HEK293 (cell line): ENCODE measurements at regions not wholly inside any gene's neighbourhood (a gene's known extent, or its start where the extent isn't known, plus 50 kb on each side); places are given as distances from the start of the nearest gene placed in this dataset.
A peak's percentile ranks its signal among the peaks of the same experiment; 100 is the strongest.

ENCODE experiments used
- CTCF ChIA-PET: fragments of 350-600 bp; formaldehyde crosslinking; extraction: SDS; loops from one replicate; lab custom pipeline; 2021; ENCODE audit warnings: antibody characterized with exemption; lab: Yijun Ruan, JAX
- POLR2A ChIA-PET: fragments of 300-600 bp; formaldehyde crosslinking; extraction: SDS; loops from one replicate; lab custom pipeline; 2020; ENCODE audit warnings: antibody characterized with exemption, inconsistent platforms; lab: Yijun Ruan, JAX
- H3K27ac ChIP-seq: fragments of 200-500 bp; sonication (Bioruptor generic); 2 replicates; pipeline ENCODE4 v1.5.1; 2014; ENCODE audit warnings: low read depth, low read length, control low read depth, inconsistent platforms; ENCODE audit errors: extremely low read depth
- H3K36me3 ChIP-seq, 2 experiments: fragments of 200-500 bp in 1 of 2; sonication (Bioruptor generic) in 1 of 2; 1 replicate in 1 of 2; 2 replicates in 1 of 2; pipeline ENCODE4 v1.5.1; 2014 to 2017; ENCODE audit warnings: inconsistent platforms in 2 of 2, low read length in 2 of 2; ENCODE audit not compliant: control insufficient read depth in 2 of 2, insufficient read depth in 1 of 2
- H3K4me1 ChIP-seq: fragments of 200-500 bp; sonication (Bioruptor generic); 2 replicates; pipeline ENCODE4 v1.5.1; 2014; ENCODE audit warnings: mild to moderate bottlenecking, low read length, inconsistent platforms; ENCODE audit not compliant: control insufficient read depth, insufficient read depth
- H3K4me3 ChIP-seq: 2 replicates; pipeline ENCODE4 v1.5.1; 2011; ENCODE audit warnings: low read depth, mild to moderate bottlenecking, control low read depth, low read length, moderate library complexity
- H3K9me3 ChIP-seq: fragments of 200-500 bp; sonication (Bioruptor generic); 2 replicates; pipeline ENCODE4 v1.5.1; 2014; ENCODE audit warnings: low read depth, low read length, inconsistent platforms; ENCODE audit not compliant: control insufficient read depth, insufficient read depth
- FEZF1 ChIP-seq: fragments of 450-650 bp; formaldehyde crosslinking; IDR thresholded peaks from 2 replicates; pipeline ENCODE4 v1.5.1; 2016; ENCODE audit warnings: missing biosample characterization, missing genetic modification characterization
- OSR2 ChIP-seq: fragments of 450-650 bp; formaldehyde crosslinking; IDR thresholded peaks from 2 replicates; pipeline ENCODE4 v1.5.1; 2016; ENCODE audit warnings: missing biosample characterization, missing genetic modification characterization
- TRIM28 ChIP-seq: IDR thresholded peaks from 2 replicates; pipeline ENCODE4 v1.6.1; 2011; ENCODE audit warnings: low read length, control low read depth, borderline replicate concordance
- WT1 ChIP-seq: fragments of 450-650 bp; formaldehyde crosslinking; IDR thresholded peaks from 2 replicates; pipeline ENCODE4 v1.5.1; 2016; ENCODE audit warnings: missing biosample characterization, missing genetic modification characterization
- ZFP69B ChIP-seq: fragments of 450-650 bp; formaldehyde crosslinking; IDR thresholded peaks from 2 replicates; pipeline ENCODE4 v1.5.1; 2016; ENCODE audit warnings: missing biosample characterization, missing genetic modification characterization
- ZIC2 ChIP-seq: fragments of 450-650 bp; formaldehyde crosslinking; IDR thresholded peaks from 2 replicates; pipeline ENCODE4 v1.5.1; 2016; ENCODE audit warnings: missing biosample characterization, missing genetic modification characterization
- ZNF114 ChIP-seq: fragments of 450-650 bp; formaldehyde crosslinking; IDR thresholded peaks from 2 replicates; pipeline ENCODE4 v1.5.0; 2017; ENCODE audit warnings: missing biosample characterization, missing genetic modification characterization
- ZNF280D ChIP-seq: fragments of 450-650 bp; formaldehyde crosslinking; IDR thresholded peaks from 2 replicates; pipeline ENCODE4 v1.5.1; 2016; ENCODE audit warnings: missing biosample characterization, missing genetic modification characterization
- ZNF311 ChIP-seq: fragments of 450-650 bp; formaldehyde crosslinking; IDR thresholded peaks from 2 replicates; pipeline ENCODE4 v1.5.1; 2017; ENCODE audit warnings: missing biosample characterization, missing genetic modification characterization, borderline replicate concordance
- ZNF324 ChIP-seq: fragments of 450-650 bp; formaldehyde crosslinking; IDR thresholded peaks from 2 replicates; pipeline ENCODE4 v1.5.1; 2016; ENCODE audit warnings: missing biosample characterization, missing genetic modification characterization
- ZNF391 ChIP-seq: fragments of 450-650 bp; formaldehyde crosslinking; IDR thresholded peaks from 2 replicates; pipeline ENCODE4 v1.5.1; 2016; ENCODE audit warnings: low read depth, missing biosample characterization, missing genetic modification characterization, borderline replicate concordance
- ZNF404 ChIP-seq: fragments of 450-650 bp; formaldehyde crosslinking; IDR thresholded peaks from 2 replicates; pipeline ENCODE4 v1.5.1; 2017; ENCODE audit warnings: missing biosample characterization, missing genetic modification characterization
- ZNF416 ChIP-seq: fragments of 450-650 bp; formaldehyde crosslinking; IDR thresholded peaks from 2 replicates; pipeline ENCODE4 v1.5.1; 2016; ENCODE audit warnings: missing biosample characterization, missing genetic modification characterization
- ZNF529 ChIP-seq: fragments of 450-650 bp; formaldehyde crosslinking; IDR thresholded peaks from 2 replicates; pipeline ENCODE4 v1.5.1; 2017; ENCODE audit warnings: missing genetic modification characterization, missing biosample characterization; ENCODE audit not compliant: insufficient replicate concordance
- ZNF658 ChIP-seq: fragments of 450-650 bp; formaldehyde crosslinking; IDR thresholded peaks from 2 replicates; pipeline ENCODE4; 2016; ENCODE audit warnings: missing biosample characterization, missing genetic modification characterization

DNA sequence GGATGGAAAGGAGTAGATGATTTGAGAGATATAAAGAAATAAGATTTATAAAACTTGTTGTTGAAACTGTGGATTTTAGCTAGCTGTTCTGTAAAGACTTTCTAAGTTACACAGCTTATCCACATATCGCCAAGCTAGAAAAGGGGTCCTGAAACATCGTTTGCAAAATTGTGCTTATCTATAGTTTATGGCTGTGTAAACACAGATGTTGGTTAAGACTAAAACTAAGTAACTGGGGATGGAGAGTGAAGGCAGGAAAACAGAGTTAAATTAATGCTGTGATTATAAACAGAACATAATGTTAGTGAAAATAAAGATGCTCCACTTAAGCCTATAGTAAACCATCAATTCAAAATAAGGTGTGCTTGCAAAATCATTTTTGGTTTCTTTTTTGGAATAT lies 311.3 kb upstream of the DDHD1 start (continued):
- no peak for TF ChIP-seq ZNF658 (tag by site-specific recombination)
- no peak for TF ChIP-seq OSR2 (tag by site-specific recombination)
- TF ChIP-seq TRIM28: no peak
- no peak for TF ChIP-seq ZNF324 (tag by site-specific recombination)
- no peak for TF ChIP-seq ZNF280D (tag by site-specific recombination)
- no peak for TF ChIP-seq ZNF311 (tag by site-specific recombination)
- no peak for TF ChIP-seq ZNF404 (tag by site-specific recombination)
- TF ChIP-seq ZIC2 (tag by site-specific recombination): no peak
- no peak for TF ChIP-seq ZNF416

GRCh38 chr14:53462931-53463778 lies 310.0 kb upstream of the DDHD1 start:
- H3K4me1 ChIP-seq: peaks cover 6% of the 10 kb centered on the region; the same call in 1 of the 2 replicates
- H3K9me3 ChIP-seq: no peaks in the 10 kb centered on the region
- H3K36me3 ChIP-seq: no peaks in the 10 kb centered on the region
- no peak overlapping the region for H3K4me3 ChIP-seq
- ChIA-PET POLR2A (no interaction called here), CTCF (interaction anchor here (0.5 kb wide), 1 partner anchor 1345 kb away, joined by 3 read pairs; no protein-coding TSS in a partner anchor)
- H3K27ac ChIP-seq: no peak overlapping the region
- TF ChIP-seq WT1 (tag by site-specific recombination) (no peak), FEZF1 (peak; percentile 46; the same call in 1 of the 2 replicates)

GRCh38 chr14:53461858-53462257 lies 308.7 kb upstream of the DDHD1 start:
- ChIA-PET POLR2A (no interaction called here), CTCF (interaction anchor here (0.6 kb wide), 1 partner anchor 204 kb away, joined by 3 read pairs; no protein-coding TSS in a partner anchor)
- Histone ChIP-seq H3K9me3 (no peaks in the 10 kb centered on the region), H3K27ac (no peak overlapping the region)
- TF ChIP-seq ZNF529 (tag by site-specific recombination) (no peak), ZNF114 (tag by site-specific recombination) (no peak)
- TF ChIP-seq, all 188 proteins: peak for 0
- H3K4me3 ChIP-seq: no peak overlapping the region
- H3K4me1 ChIP-seq: peaks cover 6% of the 10 kb centered on the region; the same call in 1 of the 2 replicates
- H3K36me3 ChIP-seq: no peaks in the 10 kb centered on the region

DNA sequence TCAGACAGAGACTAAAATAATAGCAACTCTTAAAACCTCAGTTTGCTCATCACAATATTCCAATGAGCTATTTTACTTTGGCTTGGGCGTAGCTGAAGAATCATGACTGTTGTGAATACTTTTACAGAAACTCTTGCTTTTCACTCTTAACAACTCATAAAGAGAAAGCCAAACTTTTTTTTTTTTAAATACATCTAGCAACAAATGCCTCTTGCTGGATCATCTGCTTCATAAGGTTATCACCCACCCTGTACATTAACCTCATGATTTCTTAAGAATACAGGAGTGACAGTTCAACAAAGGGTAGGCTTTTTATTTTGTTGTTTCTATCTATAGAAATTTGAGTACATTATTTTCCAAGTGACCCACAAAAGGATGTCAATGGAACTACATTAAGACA lies 307.4 kb upstream of the DDHD1 start:
- TF ChIP-seq ZFP69B: no peak
- TF ChIP-seq ZNF391 (tag by site-specific recombination): no peak
- H3K4me3 ChIP-seq: no peak overlapping the region
- H3K9me3 ChIP-seq: no peaks in the 10 kb centered on the region
- no peaks in the 10 kb centered on the region for H3K36me3 ChIP-seq
- ChIA-PET POLR2A (no interaction called here), CTCF (interaction anchor here (0.7 kb wide), 1 partner anchor 840 kb away, joined by 3 read pairs; no protein-coding TSS in a partner anchor)
- no peak overlapping the region for H3K27ac ChIP-seq
- peaks cover 6% of the 10 kb centered on the region; the same call in 1 of the 2 replicates for H3K4me1 ChIP-seq
